ENCODE measurements at regions not wholly inside any gene's neighbourhood (a gene's known extent, or its start where the extent isn't known, plus 50 kb on each side); places are given as distances from the start of the nearest gene placed in this dataset.

GRCh38 chr22:41023299-41023623 lies 69.1 kb upstream of the EP300 start:
- peak overlapping the region; percentile 63 for H2AK5ac ChIP-seq (ENCODE audit: low read length, severe bottlenecking)
- H4K8ac ChIP-seq (ENCODE audit: low read length), result peak overlapping the region; percentile 35
- H3K4me1 ChIP-seq (ENCODE audit: control insufficient read depth, insufficient read depth, low read depth, low read length), result peaks cover 13% of the 10 kb centered on the region
- no peak overlapping the region for H2BK15ac ChIP-seq (ENCODE audit: low read depth, poor library complexity, severe bottlenecking)
- peak overlapping the region; percentile 18 for H4K91ac ChIP-seq (ENCODE audit: low read length)
- H3K79me1 ChIP-seq (replicated peaks; ENCODE audit: low read length, poor library complexity, severe bottlenecking), result peaks cover 5% of the 10 kb centered on the region
- no peak overlapping the region for H3K27ac ChIP-seq (ENCODE audit: low read length, poor library complexity, severe bottlenecking)
- H3K4ac ChIP-seq (ENCODE audit: low read depth in 1 of 2, low read length in 2 of 2), result peak overlapping the region in 1 of 2 experiments; percentile 6
- peak overlapping the region; percentile 90 for H3K9ac ChIP-seq (ENCODE audit: low read length)
- H2AFZ ChIP-seq (ENCODE audit: low read depth, low read length), result peak overlapping the region; percentile 43
- whole genome bisulfite sequencing, result 80% methylated on average over 5 of the region's 5 CpGs
- H3K23ac ChIP-seq (ENCODE audit: low read length in 2 of 2), result no peak overlapping the region
- DNase-seq, result no peak
- no peak overlapping the region for H2BK5ac ChIP-seq (ENCODE audit: low read depth, low read length, poor library complexity, severe bottlenecking)
- H3K36me3 ChIP-seq (ENCODE audit: control insufficient read depth in 1 of 2, insufficient read depth in 2 of 2, low read depth in 1 of 2, low read length in 2 of 2), result no peaks in the 10 kb centered on the region
- H3K9me3 ChIP-seq (ENCODE audit: control insufficient read depth, low read length), result no peaks in the 10 kb centered on the region
- peak overlapping the region; percentile 27 for H2BK120ac ChIP-seq (ENCODE audit: low read depth, low read length)
- peak overlapping the region in 1 of 2 experiments; percentile 29 for H3K18ac ChIP-seq (ENCODE audit: low read depth in 1 of 2, low read length in 2 of 2)
- H3K14ac ChIP-seq (ENCODE audit: low read length in 2 of 2), result no peak overlapping the region
- H3K27me3 ChIP-seq (ENCODE audit: control insufficient read depth in 1 of 2, insufficient read depth in 1 of 2, low read length in 2 of 2), result no peaks in the 10 kb centered on the region
- H3K4me2 ChIP-seq (ENCODE audit: low read length, poor library complexity, severe bottlenecking), result no peak overlapping the region
- no peak overlapping the region for H3K4me3 ChIP-seq (ENCODE audit: insufficient read depth in 1 of 2, low read depth in 1 of 2, low read length in 2 of 2)
- peak overlapping the region; percentile 80 to 91 for H2BK12ac ChIP-seq (ENCODE audit: low read length in 2 of 2)

GRCh38 chr22:41028841-41029240 lies 63.6 kb upstream of the EP300 start:
- Histone ChIP-seq H2AFZ (ENCODE audit: low read depth, low read length) (no peak overlapping the region), H3K23ac (ENCODE audit: low read length in 2 of 2) (no peak overlapping the region), H2AK5ac (ENCODE audit: low read length, severe bottlenecking) (no peak overlapping the region), H3K9ac (ENCODE audit: low read length) (peak overlapping the region; percentile 2), H3K4me1 (ENCODE audit: control insufficient read depth, insufficient read depth, low read depth, low read length) (peaks cover 4% of the 10 kb centered on the region), H4K8ac (ENCODE audit: low read length) (no peak overlapping the region), H2BK15ac (ENCODE audit: low read depth, poor library complexity, severe bottlenecking) (no peak overlapping the region), H3K4ac (ENCODE audit: low read depth in 1 of 2, low read length in 2 of 2) (no peak overlapping the region), H3K9me3 (ENCODE audit: control insufficient read depth, low read length) (no peaks in the 10 kb centered on the region), H4K91ac (ENCODE audit: low read length) (no peak overlapping the region), H2BK120ac (ENCODE audit: low read depth, low read length) (no peak overlapping the region), H2BK5ac (ENCODE audit: low read depth, low read length, poor library complexity, severe bottlenecking) (no peak overlapping the region), H3K18ac (ENCODE audit: low read depth in 1 of 2, low read length in 2 of 2) (no peak overlapping the region), H3K27me3 (ENCODE audit: control insufficient read depth in 1 of 2, insufficient read depth in 1 of 2, low read length in 2 of 2) (no peaks in the 10 kb centered on the region), H3K36me3 (ENCODE audit: control insufficient read depth in 1 of 2, insufficient read depth in 2 of 2, low read depth in 1 of 2, low read length in 2 of 2) (no peaks in the 10 kb centered on the region), H3K4me2 (ENCODE audit: low read length, poor library complexity, severe bottlenecking) (no peak overlapping the region), H3K79me1 (replicated peaks; ENCODE audit: low read length, poor library complexity, severe bottlenecking) (no peaks in the 10 kb centered on the region), H3K14ac (ENCODE audit: low read length in 2 of 2) (no peak overlapping the region), H3K27ac (ENCODE audit: low read length, poor library complexity, severe bottlenecking) (peak overlapping the region; percentile 27), H3K4me3 (ENCODE audit: insufficient read depth in 1 of 2, low read depth in 1 of 2, low read length in 2 of 2) (peak overlapping the region in 1 of 2 experiments; percentile 3), H2BK12ac (ENCODE audit: low read length in 2 of 2) (no peak overlapping the region)
- WGBS, result 44% methylated on average over 2 of the region's 3 CpGs
- peak; percentile 97 for DNase-seq

GRCh38 chr22:41030891-41031290 lies 61.5 kb upstream of the EP300 start:
- Histone ChIP-seq H3K14ac (ENCODE audit: low read length in 2 of 2) (no peak overlapping the region), H4K91ac (ENCODE audit: low read length) (no peak overlapping the region), H2BK15ac (ENCODE audit: low read depth, poor library complexity, severe bottlenecking) (no peak overlapping the region), H3K4me2 (ENCODE audit: low read length, poor library complexity, severe bottlenecking) (no peak overlapping the region), H3K27me3 (ENCODE audit: control insufficient read depth in 1 of 2, insufficient read depth in 1 of 2, low read length in 2 of 2) (peaks cover 6 to 7% of the 10 kb centered on the region in 2 experiments), H3K4me3 (ENCODE audit: insufficient read depth in 1 of 2, low read depth in 1 of 2, low read length in 2 of 2) (no peak overlapping the region), H3K4ac (ENCODE audit: low read depth in 1 of 2, low read length in 2 of 2) (no peak overlapping the region), H2BK5ac (ENCODE audit: low read depth, low read length, poor library complexity, severe bottlenecking) (no peak overlapping the region), H3K18ac (ENCODE audit: low read depth in 1 of 2, low read length in 2 of 2) (no peak overlapping the region), H3K23ac (ENCODE audit: low read length in 2 of 2) (no peak overlapping the region), H3K9ac (ENCODE audit: low read length) (no peak overlapping the region), H2BK120ac (ENCODE audit: low read depth, low read length) (no peak overlapping the region), H2AK5ac (ENCODE audit: low read length, severe bottlenecking) (no peak overlapping the region), H3K79me1 (replicated peaks; ENCODE audit: low read length, poor library complexity, severe bottlenecking) (no peaks in the 10 kb centered on the region), H3K27ac (ENCODE audit: low read length, poor library complexity, severe bottlenecking) (no peak overlapping the region), H3K9me3 (ENCODE audit: control insufficient read depth, low read length) (no peaks in the 10 kb centered on the region), H4K8ac (ENCODE audit: low read length) (no peak overlapping the region), H2AFZ (ENCODE audit: low read depth, low read length) (no peak overlapping the region), H3K4me1 (ENCODE audit: control insufficient read depth, insufficient read depth, low read depth, low read length) (peaks cover 4% of the 10 kb centered on the region), H3K36me3 (ENCODE audit: control insufficient read depth in 1 of 2, insufficient read depth in 2 of 2, low read depth in 1 of 2, low read length in 2 of 2) (no peaks in the 10 kb centered on the region), H2BK12ac (ENCODE audit: low read length in 2 of 2) (no peak overlapping the region)
- WGBS, result 95% methylated on average over 4 of the region's 4 CpGs
- no peak for DNase-seq

GRCh38 chr22:41034706-41035105 lies 57.7 kb upstream of the EP300 start:
- no peak overlapping the region for H3K9ac ChIP-seq (ENCODE audit: low read length)
- H3K27ac ChIP-seq (ENCODE audit: low read length, poor library complexity, severe bottlenecking), result no peak overlapping the region
- no peaks in the 10 kb centered on the region for H3K4me1 ChIP-seq (ENCODE audit: control insufficient read depth, insufficient read depth, low read depth, low read length)
- H2BK12ac ChIP-seq (ENCODE audit: low read length in 2 of 2), result no peak overlapping the region
- no peak overlapping the region for H3K18ac ChIP-seq (ENCODE audit: low read depth in 1 of 2, low read length in 2 of 2)
- no peak overlapping the region for H2BK120ac ChIP-seq (ENCODE audit: low read depth, low read length)
- no peaks in the 10 kb centered on the region for H3K79me1 ChIP-seq (replicated peaks; ENCODE audit: low read length, poor library complexity, severe bottlenecking)
- H3K23ac ChIP-seq (ENCODE audit: low read length in 2 of 2), result no peak overlapping the region
- DNase-seq, result no peak
- H3K4me3 ChIP-seq (ENCODE audit: insufficient read depth in 1 of 2, low read depth in 1 of 2, low read length in 2 of 2), result no peak overlapping the region
- no peak overlapping the region for H4K8ac ChIP-seq (ENCODE audit: low read length)
- no peaks in the 10 kb centered on the region for H3K36me3 ChIP-seq (ENCODE audit: control insufficient read depth in 1 of 2, insufficient read depth in 2 of 2, low read depth in 1 of 2, low read length in 2 of 2)
- WGBS, result 87% methylated on average over 4 of the region's 4 CpGs
- H3K9me3 ChIP-seq (ENCODE audit: control insufficient read depth, low read length), result no peaks in the 10 kb centered on the region
- H2AK5ac ChIP-seq (ENCODE audit: low read length, severe bottlenecking), result no peak overlapping the region
- no peak overlapping the region for H3K4ac ChIP-seq (ENCODE audit: low read depth in 1 of 2, low read length in 2 of 2)
- no peak overlapping the region for H4K91ac ChIP-seq (ENCODE audit: low read length)
- H3K4me2 ChIP-seq (ENCODE audit: low read length, poor library complexity, severe bottlenecking), result no peak overlapping the region
- H3K14ac ChIP-seq (ENCODE audit: low read length in 2 of 2), result no peak overlapping the region
- peaks cover 6 to 12% of the 10 kb centered on the region in 2 experiments for H3K27me3 ChIP-seq (ENCODE audit: control insufficient read depth in 1 of 2, insufficient read depth in 1 of 2, low read length in 2 of 2)
- no peak overlapping the region for H2AFZ ChIP-seq (ENCODE audit: low read depth, low read length)
- no peak overlapping the region for H2BK5ac ChIP-seq (ENCODE audit: low read depth, low read length, poor library complexity, severe bottlenecking)
- no peak overlapping the region for H2BK15ac ChIP-seq (ENCODE audit: low read depth, poor library complexity, severe bottlenecking)
